Neural cell (in vitro differentiated cells): ENCODE measurements at regions not wholly inside any gene's neighbourhood (a gene's known extent, or its start where the extent isn't known, plus 50 kb on each side); places are given as distances from the start of the nearest gene placed in this dataset.

Experiments
- H2AFZ ChIP-seq: fragments of 200-600, 300-800 bp; sonication (generic), shearing (Covaris generic); 2 replicates; pipeline ENCODE4 v1.6.0; 2014; ENCODE audit warnings: low read depth, mild to moderate bottlenecking, antibody characterized with exemption, low read length, moderate library complexity
- H3F3A ChIP-seq: fragments of 200-600 bp; shearing (Covaris generic); 2 replicates; pipeline ENCODE4 v1.6.1; 2016; ENCODE audit warnings: mild to moderate bottlenecking, moderate library complexity, mixed read lengths, antibody characterized with exemption, low read length; ENCODE audit not compliant: insufficient read depth, poor library complexity, severe bottlenecking
- H3K27ac ChIP-seq: fragments of 200-600, 300-800 bp; sonication (generic), shearing (Covaris generic); 2 replicates; pipeline ENCODE4 v1.5.1; 2014; ENCODE audit warnings: mild to moderate bottlenecking, low read length, moderate library complexity
- H3K27me3 ChIP-seq: fragments of 300-800, 200-600 bp; sonication (generic), shearing (Covaris generic); 2 replicates; pipeline ENCODE4 v1.6.0; 2014; ENCODE audit warnings: mild to moderate bottlenecking, low read depth, low read length, moderate library complexity; ENCODE audit not compliant: insufficient read depth
- H3K36me3 ChIP-seq: fragments of 300-800, 200-600 bp; sonication (generic), shearing (Covaris generic); 2 replicates; pipeline ENCODE4 v1.5.1; 2014; ENCODE audit warnings: mild to moderate bottlenecking, antibody characterized with exemption, low read length, moderate library complexity; ENCODE audit not compliant: insufficient read depth
- H3K4me2 ChIP-seq: fragments of 300-800, 200-600 bp; sonication (generic), shearing (Covaris generic); 2 replicates; pipeline ENCODE4 v1.6.0; 2014; ENCODE audit warnings: mild to moderate bottlenecking, low read length
- H3K4me3 ChIP-seq: fragments of 300-800, 200-600 bp; sonication (generic), shearing (Covaris generic); 2 replicates; pipeline ENCODE4 v1.5.1; 2014; ENCODE audit warnings: mild to moderate bottlenecking, low read length, moderate library complexity
- H3K79me2 ChIP-seq: fragments of 200-600 bp; shearing (Covaris generic); replicated peaks from 2 replicates; pipeline ENCODE4 v1.6.0; 2014; ENCODE audit warnings: mild to moderate bottlenecking, low read length, moderate library complexity; ENCODE audit not compliant: insufficient read depth
- H3K9ac ChIP-seq: fragments of 300-800, 200-600 bp; sonication (generic), shearing (Covaris generic); 2 replicates; pipeline ENCODE4 v1.6.1; 2016; ENCODE audit warnings: mild to moderate bottlenecking, low read length, mixed read lengths
- H3K9me2 ChIP-seq: fragments of 200-600 bp; shearing (Covaris generic); 2 replicates; pipeline ENCODE4 v1.6.1; 2016; ENCODE audit warnings: mild to moderate bottlenecking, low read length, mixed read lengths; ENCODE audit not compliant: insufficient read depth
- H3K9me3 ChIP-seq: fragments of 200-600, 300-800 bp; sonication (generic), shearing (Covaris generic); 2 replicates; pipeline ENCODE4 v1.6.1; 2016; ENCODE audit warnings: mild to moderate bottlenecking, mixed run types, low read length, moderate library complexity, mixed read lengths
- H4K20me1 ChIP-seq: fragments of 200-600 bp; shearing (Covaris generic); 2 replicates; pipeline ENCODE4 v1.6.1; 2016; ENCODE audit warnings: mild to moderate bottlenecking, mixed run types; ENCODE audit not compliant: insufficient read depth
- EP300 ChIP-seq: fragments of 450-650 bp; conservative IDR thresholded peaks from 2 replicates; pipeline ENCODE4 v1.6.1; 2014; ENCODE audit warnings: antibody characterized with exemption, mild to moderate bottlenecking, moderate library complexity; ENCODE audit not compliant: poor library complexity, severe bottlenecking
- EZH2 ChIP-seq: fragments of 200-600, 300-800 bp; shearing (Covaris generic), sonication (generic); IDR thresholded peaks from 2 replicates; pipeline ENCODE4 v1.6.1; 2014; ENCODE audit warnings: antibody characterized with exemption, low read length, borderline replicate concordance, mild to moderate bottlenecking; ENCODE audit not compliant: insufficient read depth, poor library complexity, severe bottlenecking
- MXI1 ChIP-seq: fragments of 450-650 bp; conservative IDR thresholded peaks from 2 replicates; pipeline ENCODE4 v1.6.1; 2014; ENCODE audit warnings: antibody characterized with exemption, mild to moderate bottlenecking; ENCODE audit not compliant: poor library complexity, severe bottlenecking
- POLR2AphosphoS5 ChIP-seq: IDR thresholded peaks from 2 replicates; pipeline ENCODE4 v1.6.1; 2012
- RAD21 ChIP-seq: fragments of 450-650 bp; conservative IDR thresholded peaks from 2 replicates; pipeline ENCODE4 v1.6.1; 2014; ENCODE audit warnings: antibody characterized with exemption, mild to moderate bottlenecking, moderate library complexity
- REST ChIP-seq: IDR thresholded peaks from 2 replicates; pipeline ENCODE4 v1.6.1; 2012; ENCODE audit warnings: borderline replicate concordance
- SMC3 ChIP-seq: fragments of 450-650 bp; conservative IDR thresholded peaks from 2 replicates; pipeline ENCODE4 v1.6.1; 2014; ENCODE audit warnings: antibody characterized with exemption, mild to moderate bottlenecking, moderate library complexity; ENCODE audit not compliant: poor library complexity
- TAF1 ChIP-seq: IDR thresholded peaks from 2 replicates; pipeline ENCODE4 v1.6.1; 2012; ENCODE audit warnings: low read depth
- TF ChIP-seq, protein P1 (sequence below): fragments of 450-650 bp; IDR thresholded peaks from 2 replicates; pipeline ENCODE4 v1.5.1; 2014; ENCODE audit warnings: antibody characterized with exemption, mild to moderate bottlenecking, moderate library complexity; ENCODE audit not compliant: poor library complexity, severe bottlenecking

DNA sequence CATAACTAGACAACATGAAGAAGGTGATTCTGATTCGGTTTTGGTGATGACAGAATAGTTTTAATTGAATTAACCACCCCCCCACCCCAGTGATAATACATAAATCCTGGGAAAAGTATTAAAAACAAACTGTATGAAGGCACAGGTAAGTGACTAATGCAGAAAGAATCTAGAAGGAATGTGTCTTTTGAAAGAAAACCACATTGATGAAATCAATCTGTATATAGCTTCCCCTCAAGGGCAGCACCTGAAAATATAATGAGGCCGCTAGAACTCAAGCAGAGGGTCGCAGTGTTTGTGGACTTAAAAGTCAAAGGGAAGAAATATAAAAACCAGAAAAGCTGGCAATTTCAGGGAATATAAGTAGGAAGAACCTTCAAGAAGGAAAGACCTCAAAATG, 580.5 kb upstream of the CHORDC1 start:
- Histone ChIP-seq H3K4me2 (no peak overlapping the region), H3K4me3 (no peak overlapping the region), H3K9me3 (no peaks in the 10 kb centered on the region), H3K9me2 (no peaks in the 10 kb centered on the region), H3K27me3 (no peaks in the 10 kb centered on the region), H4K20me1 (no peaks in the 10 kb centered on the region), H3F3A (no peaks in the 10 kb centered on the region), H3K36me3 (no peaks in the 10 kb centered on the region), H3K79me2 (no peaks in the 10 kb centered on the region), H3K9ac (no peak overlapping the region), H2AFZ (no peak overlapping the region), H3K27ac (no peak overlapping the region)
- TF ChIP-seq POLR2AphosphoS5, result no peak
- TF ChIP-seq MXI1, result no peak
- no peak for TF ChIP-seq REST
- TF ChIP-seq, protein P1, sequence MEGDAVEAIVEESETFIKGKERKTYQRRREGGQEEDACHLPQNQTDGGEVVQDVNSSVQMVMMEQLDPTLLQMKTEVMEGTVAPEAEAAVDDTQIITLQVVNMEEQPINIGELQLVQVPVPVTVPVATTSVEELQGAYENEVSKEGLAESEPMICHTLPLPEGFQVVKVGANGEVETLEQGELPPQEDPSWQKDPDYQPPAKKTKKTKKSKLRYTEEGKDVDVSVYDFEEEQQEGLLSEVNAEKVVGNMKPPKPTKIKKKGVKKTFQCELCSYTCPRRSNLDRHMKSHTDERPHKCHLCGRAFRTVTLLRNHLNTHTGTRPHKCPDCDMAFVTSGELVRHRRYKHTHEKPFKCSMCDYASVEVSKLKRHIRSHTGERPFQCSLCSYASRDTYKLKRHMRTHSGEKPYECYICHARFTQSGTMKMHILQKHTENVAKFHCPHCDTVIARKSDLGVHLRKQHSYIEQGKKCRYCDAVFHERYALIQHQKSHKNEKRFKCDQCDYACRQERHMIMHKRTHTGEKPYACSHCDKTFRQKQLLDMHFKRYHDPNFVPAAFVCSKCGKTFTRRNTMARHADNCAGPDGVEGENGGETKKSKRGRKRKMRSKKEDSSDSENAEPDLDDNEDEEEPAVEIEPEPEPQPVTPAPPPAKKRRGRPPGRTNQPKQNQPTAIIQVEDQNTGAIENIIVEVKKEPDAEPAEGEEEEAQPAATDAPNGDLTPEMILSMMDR, result no peak
- TF ChIP-seq SMC3, result no peak
- no peak for TF ChIP-seq RAD21
- TF ChIP-seq TAF1, result no peak
- no peak for TF ChIP-seq EP300

GRCh38 chr11:90798769-90799168, 575.9 kb upstream of the CHORDC1 start:
- Histone ChIP-seq H3K36me3 (no peaks in the 10 kb centered on the region), H3K27ac (no peak overlapping the region), H4K20me1 (no peaks in the 10 kb centered on the region), H3K27me3 (no peaks in the 10 kb centered on the region), H3K79me2 (no peaks in the 10 kb centered on the region), H3K9me3 (no peaks in the 10 kb centered on the region), H3F3A (no peaks in the 10 kb centered on the region), H2AFZ (no peak overlapping the region), H3K9ac (no peak overlapping the region), H3K4me3 (no peak overlapping the region), H3K9me2 (no peaks in the 10 kb centered on the region), H3K4me2 (no peak overlapping the region)
- TF ChIP-seq REST (no peak), MXI1 (no peak), POLR2AphosphoS5 (peak; percentile 72), EP300 (peak; percentile 52), SMC3 (no peak), EZH2 (no peak), TAF1 (no peak)
- TF ChIP-seq, protein P1, result no peak
